IMR-90 (cell line): ENCODE measurements at regions not wholly inside any gene's neighbourhood (a gene's known extent, or its start where the extent isn't known, plus 50 kb on each side); places are given as distances from the start of the nearest gene placed in this dataset.

Experiments
- ATAC-seq: fragments of 200-7000 bp; cut with Tn5 transposase; 2 replicates; pipeline ENCODE4 v1.9.1; 2020; ENCODE audit warnings: low read depth, mild to moderate bottlenecking, moderate library complexity
- BruUV-seq: library from RNA; stranded (reverse); fragments of 400-500 nt; replicated peaks from 2 replicates; lab custom pipeline; 2021; lab: Mats Ljungman, UMichigan
- CTCF ChIA-PET: fragments of 300-600 bp; formaldehyde crosslinking; extraction: SDS; loops from one replicate; lab custom pipeline; 2021; ENCODE audit warnings: antibody characterized with exemption; lab: Yijun Ruan, JAX
- POLR2A ChIA-PET: fragments of 300-600 bp; sonication (Branson Sonifier 250); formaldehyde crosslinking; loops from one replicate; lab custom pipeline; 2022; ENCODE audit warnings: antibody characterized with exemption; ENCODE audit not compliant: unreplicated experiment; lab: Charles Lee
- DNase-seq: peaks from one replicate; pipeline ENCODE4 v3.0.0; 2013
- H2AFZ ChIP-seq: replicated peaks from 2 replicates; pipeline ENCODE3; 2013; ENCODE audit warnings: low read length, mild to moderate bottlenecking; ENCODE audit not compliant: poor library complexity
- H2AK5ac ChIP-seq: 2 replicates; pipeline ENCODE4 v1.6.1; 2013; ENCODE audit warnings: low read depth, low read length, inconsistent platforms
- H2AK9ac ChIP-seq: replicated peaks from 2 replicates; pipeline ENCODE3; 2013; ENCODE audit warnings: mild to moderate bottlenecking, low read depth, low read length, moderate library complexity; ENCODE audit not compliant: poor library complexity
- H2BK120ac ChIP-seq: 2 replicates; pipeline ENCODE4 v1.6.1; 2013; ENCODE audit warnings: low read depth, low read length, inconsistent platforms
- H2BK15ac ChIP-seq: 3 replicates; pipeline ENCODE4 v1.6.1; 2013; ENCODE audit warnings: low read depth, low read length, inconsistent platforms
- H2BK20ac ChIP-seq: 2 replicates; pipeline ENCODE4 v1.6.1; 2013; ENCODE audit warnings: low read depth, mild to moderate bottlenecking, inconsistent platforms, low read length, moderate library complexity
- H2BK5ac ChIP-seq: 2 replicates; pipeline ENCODE4 v1.6.1; 2013; ENCODE audit warnings: mild to moderate bottlenecking, low read depth, low read length, inconsistent platforms; ENCODE audit not compliant: poor library complexity, severe bottlenecking
- H3K14ac ChIP-seq: replicated peaks from 2 replicates; pipeline ENCODE4 v1.6.1; 2013; ENCODE audit warnings: low read depth, low read length, inconsistent platforms
- H3K18ac ChIP-seq: 2 replicates; pipeline ENCODE4 v1.6.1; 2013; ENCODE audit warnings: low read depth, low read length, control low read depth
- H3K23ac ChIP-seq: 2 replicates; pipeline ENCODE4 v1.6.1; 2013; ENCODE audit warnings: low read depth, low read length, inconsistent platforms
- H3K27ac ChIP-seq: 2 replicates; pipeline ENCODE4 v1.5.1; 2013; ENCODE audit warnings: mild to moderate bottlenecking, control low read depth, low read length; ENCODE audit not compliant: insufficient read depth
- H3K27me3 ChIP-seq: 2 replicates; pipeline ENCODE4 v1.6.1; 2013; ENCODE audit warnings: low read length; ENCODE audit not compliant: control insufficient read depth, insufficient read depth
- H3K36me3 ChIP-seq: 2 replicates; pipeline ENCODE4 v1.6.1; 2013; ENCODE audit warnings: low read length, mixed read lengths; ENCODE audit not compliant: control insufficient read depth, insufficient read depth
- H3K4ac ChIP-seq: 2 replicates; pipeline ENCODE4 v1.6.1; 2013; ENCODE audit warnings: low read depth, low read length, inconsistent platforms
- H3K4me1 ChIP-seq: 2 replicates; pipeline ENCODE4 v1.6.1; 2013; ENCODE audit warnings: low read length, mixed read lengths; ENCODE audit not compliant: control insufficient read depth, insufficient read depth
- H3K4me2 ChIP-seq: 2 replicates; pipeline ENCODE4 v1.6.1; 2013; ENCODE audit warnings: low read depth, mild to moderate bottlenecking, control low read depth, low read length, moderate library complexity
- H3K4me3 ChIP-seq: 2 replicates; pipeline ENCODE4 v1.5.1; 2013; ENCODE audit warnings: low read depth, mild to moderate bottlenecking, control low read depth, low read length, moderate library complexity; ENCODE audit not compliant: insufficient read depth
- H3K56ac ChIP-seq: 2 replicates; pipeline ENCODE4 v1.6.1; 2013; ENCODE audit warnings: low read length, inconsistent platforms; ENCODE audit not compliant: insufficient read depth; ENCODE audit errors: extremely low read depth
- H3K79me1 ChIP-seq, 2 experiments: 2 replicates each; pipeline ENCODE4 v1.6.1; 2013; ENCODE audit warnings: low read length in 2 of 2, inconsistent platforms in 1 of 2, low read depth in 1 of 2
- H3K9ac ChIP-seq: 2 replicates; pipeline ENCODE4 v1.6.1; 2013; ENCODE audit warnings: low read depth, low read length, control low read depth
- H3K9me1 ChIP-seq: 2 replicates; pipeline ENCODE4 v1.6.1; 2013; ENCODE audit warnings: low read length, inconsistent platforms; ENCODE audit not compliant: insufficient read depth
- H3K9me3 ChIP-seq: 2 replicates; pipeline ENCODE4 v1.6.1; 2013; ENCODE audit warnings: low read length; ENCODE audit not compliant: control insufficient read depth, insufficient read depth
- H4K20me1 ChIP-seq: 2 replicates; pipeline ENCODE4 v1.6.1; 2013; ENCODE audit warnings: low read length, inconsistent platforms; ENCODE audit not compliant: insufficient read depth
- H4K5ac ChIP-seq: 2 replicates; pipeline ENCODE4 v1.6.1; 2013; ENCODE audit warnings: mild to moderate bottlenecking, low read depth, low read length, control low read depth
- H4K8ac ChIP-seq, 2 experiments: 2 replicates each; pipeline ENCODE4 v1.6.1; 2013; ENCODE audit warnings: low read depth in 2 of 2, low read length in 2 of 2, control low read depth in 1 of 2, inconsistent platforms in 1 of 2
- H4K91ac ChIP-seq: 2 replicates; pipeline ENCODE4 v1.6.1; 2013; ENCODE audit warnings: low read depth, low read length, inconsistent platforms; ENCODE audit not compliant: insufficient read depth
- BHLHE40 ChIP-seq: fragments of 150-350 bp; IDR thresholded peaks from 2 replicates; pipeline ENCODE4 v1.6.1; 2016; ENCODE audit warnings: mild to moderate bottlenecking, low read depth, low read length
- CEBPB ChIP-seq: IDR thresholded peaks from 2 replicates; pipeline ENCODE4 v1.6.1; 2012; ENCODE audit warnings: low read depth, low read length, improper control_type of control experiment
- CHD1 ChIP-seq: IDR thresholded peaks from 2 replicates; pipeline ENCODE4 v1.6.1; 2012; ENCODE audit warnings: low read depth, low read length, improper control_type of control experiment
- CTCF ChIP-seq: conservative IDR thresholded peaks from 2 replicates; pipeline ENCODE4 v1.5.1; 2012; ENCODE audit warnings: mild to moderate bottlenecking, low read depth, low read length, improper control_type of control experiment
- ELK1 ChIP-seq: fragments of 150-350 bp; IDR thresholded peaks from 2 replicates; pipeline ENCODE4 v1.6.1; 2016; ENCODE audit warnings: low read depth, mild to moderate bottlenecking, low read length, moderate library complexity, borderline replicate concordance
- FOS ChIP-seq: fragments of 150-350 bp; IDR thresholded peaks from 2 replicates; pipeline ENCODE4 v1.6.1; 2016; ENCODE audit warnings: low read depth, low read length
- MAFK ChIP-seq: IDR thresholded peaks from 2 replicates; pipeline ENCODE4 v1.6.1; 2012; ENCODE audit warnings: low read depth, low read length, improper control_type of control experiment
- MAZ ChIP-seq: IDR thresholded peaks from 2 replicates; pipeline ENCODE4 v1.6.1; 2012; ENCODE audit warnings: low read depth, mild to moderate bottlenecking, low read length, improper control_type of control experiment, moderate library complexity, borderline replicate concordance
- MXI1 ChIP-seq: IDR thresholded peaks from 2 replicates; pipeline ENCODE4 v1.6.1; 2012; ENCODE audit warnings: low read depth, mild to moderate bottlenecking, low read length, moderate library complexity, borderline replicate concordance
- NFE2L2 ChIP-seq: fragments of 150-350 bp; IDR thresholded peaks from 2 replicates; pipeline ENCODE4 v1.6.1; 2016; ENCODE audit warnings: low read depth, mild to moderate bottlenecking, low read length
- POLR2A ChIP-seq: IDR thresholded peaks from 2 replicates; pipeline ENCODE4 v1.6.1; 2012; ENCODE audit warnings: mild to moderate bottlenecking, low read depth, low read length
- RAD21 ChIP-seq: IDR thresholded peaks from 2 replicates; pipeline ENCODE4 v1.6.1; 2012; ENCODE audit warnings: low read length, improper control_type of control experiment
- RCOR1 ChIP-seq: IDR thresholded peaks from 2 replicates; pipeline ENCODE4 v1.6.1; 2012; ENCODE audit warnings: mild to moderate bottlenecking, low read length, improper control_type of control experiment; ENCODE audit not compliant: insufficient replicate concordance
- RFX5 ChIP-seq: IDR thresholded peaks from 2 replicates; pipeline ENCODE4 v1.8.0; 2012; ENCODE audit warnings: low read depth, mild to moderate bottlenecking, low read length, moderate library complexity
- SMC3 ChIP-seq: fragments of 150-350 bp; IDR thresholded peaks from 2 replicates; pipeline ENCODE4 v1.6.1; 2016; ENCODE audit warnings: low read depth, mild to moderate bottlenecking, antibody characterized with exemption, low read length, moderate library complexity
- USF2 ChIP-seq: fragments of 150-350 bp; IDR thresholded peaks from 2 replicates; pipeline ENCODE4 v1.6.1; 2017; ENCODE audit warnings: mild to moderate bottlenecking, antibody characterized with exemption, low read length, low read depth
- WGBS, 2 experiments: methylation state at CpG; one replicate each; pipeline versions ENCODE4 v1.1.5 to v1.1.7; 2013; ENCODE audit warnings: missing lambda C conversion rate in 2 of 2; ENCODE audit not compliant: insufficient read length in 1 of 2; ENCODE audit errors: extremely low coverage in 2 of 2; 5-methylcytosine and 5-hydroxymethylcytosine counted together
- dilution Hi-C: fragments of 300-500 bp; cut with HindIII; formaldehyde crosslinking; loops from one replicate; pipeline ENCODE4 v1.14.3; 2018; ENCODE audit warnings: low sequenced_read_pairs; ENCODE audit not compliant: unreplicated experiment
- in situ Hi-C: fragments of 300-500 bp; cut with MboI; formaldehyde crosslinking; loops from 3 replicates; pipeline ENCODE4 v1.14.3; 2019; ENCODE audit warnings: low sequenced_read_pairs, inconsistent platforms, mixed read lengths
- intact Hi-C: fragments of 100-400 bp; cut with micrococcal nuclease; formaldehyde crosslinking; loops from 2 replicates; pipeline ENCODE4 v1.10.0; 2022

GRCh38 chr12:87704374-87704773 lies 324.8 kb downstream of the C12orf50 start:
- Histone ChIP-seq H4K5ac (no peak overlapping the region), H3K4me3 (no peak overlapping the region), H2BK120ac (no peak overlapping the region), H3K4me1 (no peaks in the 10 kb centered on the region), H3K9me1 (no peaks in the 10 kb centered on the region), H3K9me3 (no peaks in the 10 kb centered on the region), H4K20me1 (no peaks in the 10 kb centered on the region), H3K27ac (no peak overlapping the region), H4K8ac (no peak overlapping the region), H3K14ac (no peak overlapping the region), H3K18ac (no peak overlapping the region), H2BK15ac (no peak overlapping the region), H3K56ac (no peak overlapping the region), H2AFZ (no peak overlapping the region), H2AK9ac (no peak overlapping the region), H4K91ac (no peak overlapping the region), H2AK5ac (no peak overlapping the region), H2BK5ac (no peak overlapping the region), H3K27me3 (no peaks in the 10 kb centered on the region), H3K23ac (no peak overlapping the region), H3K4me2 (no peak overlapping the region), H3K36me3 (no peaks in the 10 kb centered on the region), H3K9ac (no peak overlapping the region), H3K79me1 (no peaks in the 10 kb centered on the region), H3K4ac (no peak overlapping the region), H2BK20ac (no peak overlapping the region)
- ChIA-PET CTCF (interaction anchor here (0.6 kb wide), 1 partner anchor 70 kb away, joined by 4 read pairs; no protein-coding TSS in a partner anchor), POLR2A (no interaction called here)
- ATAC-seq (no peak), DNase-seq (no peak)
- in situ Hi-C loops: no loop called here
- dilution Hi-C loops: no loop called here
- TF ChIP-seq RAD21 (no peak), ELK1 (no peak), USF2 (no peak), MXI1 (no peak), CTCF (no peak), CHD1 (no peak), MAZ (no peak), NFE2L2 (no peak), POLR2A (no peak), BHLHE40 (no peak), RCOR1 (no peak), FOS (no peak), CEBPB (no peak), SMC3 (no peak), RFX5 (no peak), MAFK (no peak)
- intact Hi-C loops: no loop called here
- no TSS peak for BruUV-seq
- WGBS, 2 experiments: no CpG with 5 or more reads among the region's 5 CpGs
